ENCODE measurements at regions not wholly inside any gene's neighbourhood (a gene's known extent, or its start where the extent isn't known, plus 50 kb on each side); places are given as distances from the start of the nearest gene placed in this dataset.

DNA sequence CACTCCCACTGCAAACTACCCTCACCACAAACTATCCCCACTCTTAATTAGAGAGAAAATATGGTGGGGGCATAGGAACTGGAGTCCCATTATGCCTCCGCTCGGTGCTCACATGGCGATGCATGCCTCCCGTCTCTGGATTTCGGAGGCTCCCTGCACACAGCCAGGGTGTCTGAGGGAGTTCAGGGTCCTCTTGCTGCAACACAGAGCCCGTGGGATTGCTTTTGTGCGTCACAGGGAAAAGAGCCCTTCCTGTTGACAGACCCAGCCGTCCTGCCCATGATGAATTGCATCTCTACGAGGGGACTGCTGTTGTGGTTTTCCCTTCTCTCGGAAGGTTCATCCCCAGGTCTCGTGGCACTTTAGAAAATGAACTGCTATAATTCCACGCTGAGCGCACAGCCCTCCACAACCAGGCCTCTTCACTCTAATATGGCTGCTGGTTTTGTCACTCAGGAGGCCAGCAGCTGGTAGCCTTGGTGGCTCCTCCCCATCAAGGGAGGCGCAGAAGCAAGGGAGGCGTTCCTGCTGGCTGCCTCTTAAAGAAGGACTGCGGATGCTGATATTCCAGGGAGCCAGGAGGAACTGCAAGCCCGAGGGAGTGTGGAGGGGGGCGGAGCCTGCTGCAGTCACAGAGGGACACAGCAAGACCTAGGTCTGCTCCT lies 158.0 kb downstream of the KCNA5 start:
- no peak for DNase-seq (ENCODE audit: low spot score)
- H3K27ac ChIP-seq = no peak overlapping the region
- TF ChIP-seq, protein P1, sequence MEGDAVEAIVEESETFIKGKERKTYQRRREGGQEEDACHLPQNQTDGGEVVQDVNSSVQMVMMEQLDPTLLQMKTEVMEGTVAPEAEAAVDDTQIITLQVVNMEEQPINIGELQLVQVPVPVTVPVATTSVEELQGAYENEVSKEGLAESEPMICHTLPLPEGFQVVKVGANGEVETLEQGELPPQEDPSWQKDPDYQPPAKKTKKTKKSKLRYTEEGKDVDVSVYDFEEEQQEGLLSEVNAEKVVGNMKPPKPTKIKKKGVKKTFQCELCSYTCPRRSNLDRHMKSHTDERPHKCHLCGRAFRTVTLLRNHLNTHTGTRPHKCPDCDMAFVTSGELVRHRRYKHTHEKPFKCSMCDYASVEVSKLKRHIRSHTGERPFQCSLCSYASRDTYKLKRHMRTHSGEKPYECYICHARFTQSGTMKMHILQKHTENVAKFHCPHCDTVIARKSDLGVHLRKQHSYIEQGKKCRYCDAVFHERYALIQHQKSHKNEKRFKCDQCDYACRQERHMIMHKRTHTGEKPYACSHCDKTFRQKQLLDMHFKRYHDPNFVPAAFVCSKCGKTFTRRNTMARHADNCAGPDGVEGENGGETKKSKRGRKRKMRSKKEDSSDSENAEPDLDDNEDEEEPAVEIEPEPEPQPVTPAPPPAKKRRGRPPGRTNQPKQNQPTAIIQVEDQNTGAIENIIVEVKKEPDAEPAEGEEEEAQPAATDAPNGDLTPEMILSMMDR (conservative IDR thresholded peaks at IDR 0.05; ENCODE audit: low read depth) = no peak
- ChIA-PET CTCF (interaction anchor here (0.6 kb wide), 1 partner anchor 300 kb away, joined by 5 read pairs; no protein-coding TSS in a partner anchor), POLR2A (ENCODE audit: low non-redundant PET) (no interaction called here)

DNA sequence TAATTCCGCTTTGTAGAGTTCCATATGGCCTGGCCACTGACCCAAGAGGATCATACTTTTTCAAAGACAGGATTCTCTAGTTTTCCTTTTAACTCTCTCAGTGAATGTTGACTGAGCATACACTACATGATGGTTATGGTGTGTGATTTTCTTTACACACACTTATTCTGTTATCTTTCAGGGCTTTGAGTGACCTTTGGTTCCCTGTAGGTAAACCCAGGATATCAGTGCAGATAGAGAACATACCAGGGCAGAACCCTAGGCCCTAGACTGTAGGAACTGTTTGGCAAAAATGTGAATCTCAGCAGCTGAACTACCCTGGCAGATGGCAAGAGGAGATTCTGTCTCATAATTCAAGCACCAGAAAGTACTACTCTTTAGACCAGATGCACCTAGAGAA lies 159.6 kb downstream of the KCNA5 start:
- no peak overlapping the region for H3K27ac ChIP-seq
- POLR2A ChIA-PET (ENCODE audit: low non-redundant PET) = no interaction called here
- DNase-seq (ENCODE audit: low spot score) = no peak
- CTCF ChIA-PET = no interaction called here
- TF ChIP-seq, protein P1 (conservative IDR thresholded peaks at IDR 0.05; ENCODE audit: low read depth) = no peak

DNA sequence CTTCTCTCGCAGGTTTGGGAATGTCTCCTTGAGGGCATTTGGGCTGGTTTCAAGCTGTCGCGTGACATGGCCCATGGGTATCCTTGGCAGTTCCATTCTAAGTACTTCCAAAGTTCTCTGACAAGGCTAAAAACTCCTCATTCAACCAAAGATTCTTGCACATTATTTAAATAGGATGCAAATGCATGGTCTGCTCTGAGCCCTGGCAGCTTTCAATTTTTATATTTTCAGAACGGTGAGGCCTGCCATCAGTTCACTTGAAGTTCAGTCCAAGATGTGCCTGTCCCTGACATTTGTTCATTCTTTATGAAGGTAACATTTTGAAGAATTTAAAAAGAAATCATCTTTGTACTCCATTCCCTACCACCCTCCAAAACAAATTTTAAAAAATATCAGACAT lies 160.0 kb downstream of the KCNA5 start:
- DNase-seq (ENCODE audit: low spot score) = no peak
- ChIA-PET POLR2A (ENCODE audit: low non-redundant PET) (no interaction called here), CTCF (no interaction called here)
- no peak overlapping the region for H3K27ac ChIP-seq
- TF ChIP-seq, protein P1 (conservative IDR thresholded peaks at IDR 0.05; ENCODE audit: low read depth) = no peak

DNA sequence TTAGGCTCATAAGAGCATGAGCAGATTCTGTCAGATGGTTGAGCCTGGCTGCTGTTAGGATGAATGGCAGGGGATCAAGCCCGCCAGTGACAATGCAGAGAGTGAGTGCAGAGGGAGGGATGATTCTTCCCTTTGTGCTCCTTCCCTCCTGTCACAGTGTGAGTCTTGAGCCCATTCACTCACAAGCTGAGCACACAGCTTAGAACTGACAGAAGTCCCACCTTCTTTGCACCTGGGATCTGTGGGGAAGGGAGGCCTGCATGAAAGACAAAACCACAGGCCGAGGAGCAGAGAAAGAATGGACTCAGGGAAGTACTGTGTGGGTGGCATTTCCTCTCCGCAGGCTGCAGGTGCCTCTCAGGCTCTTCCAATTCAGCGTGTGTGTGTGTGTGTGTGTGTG lies 160.6 kb downstream of the KCNA5 start:
- DNase-seq (ENCODE audit: low spot score) = no peak
- POLR2A ChIA-PET (ENCODE audit: low non-redundant PET) = no interaction called here
- CTCF ChIA-PET = no interaction called here
- TF ChIP-seq, protein P1 (conservative IDR thresholded peaks at IDR 0.05; ENCODE audit: low read depth) = no peak
- H3K27ac ChIP-seq = no peak overlapping the region

DNA sequence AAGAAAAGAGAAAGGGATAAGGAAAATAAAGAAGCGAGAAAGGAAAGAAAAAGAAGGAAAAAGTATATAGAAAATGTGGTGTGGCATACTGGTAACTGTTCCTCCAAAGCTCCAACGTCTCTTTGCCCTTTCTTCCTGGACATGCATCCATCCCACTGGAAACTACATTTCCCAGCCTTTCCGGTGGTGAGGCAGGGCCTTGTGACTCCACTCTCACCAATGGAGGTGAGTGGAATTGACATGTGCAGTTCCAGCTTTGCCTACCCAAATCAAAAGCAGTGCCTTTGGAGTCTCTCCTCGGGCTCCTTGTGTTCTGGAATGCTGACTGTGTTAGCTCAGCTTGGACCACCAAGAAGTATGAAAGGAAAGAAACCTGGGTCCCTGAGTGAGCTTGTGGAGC lies 161.2 kb downstream of the KCNA5 start:
- CTCF ChIA-PET = no interaction called here

DNA sequence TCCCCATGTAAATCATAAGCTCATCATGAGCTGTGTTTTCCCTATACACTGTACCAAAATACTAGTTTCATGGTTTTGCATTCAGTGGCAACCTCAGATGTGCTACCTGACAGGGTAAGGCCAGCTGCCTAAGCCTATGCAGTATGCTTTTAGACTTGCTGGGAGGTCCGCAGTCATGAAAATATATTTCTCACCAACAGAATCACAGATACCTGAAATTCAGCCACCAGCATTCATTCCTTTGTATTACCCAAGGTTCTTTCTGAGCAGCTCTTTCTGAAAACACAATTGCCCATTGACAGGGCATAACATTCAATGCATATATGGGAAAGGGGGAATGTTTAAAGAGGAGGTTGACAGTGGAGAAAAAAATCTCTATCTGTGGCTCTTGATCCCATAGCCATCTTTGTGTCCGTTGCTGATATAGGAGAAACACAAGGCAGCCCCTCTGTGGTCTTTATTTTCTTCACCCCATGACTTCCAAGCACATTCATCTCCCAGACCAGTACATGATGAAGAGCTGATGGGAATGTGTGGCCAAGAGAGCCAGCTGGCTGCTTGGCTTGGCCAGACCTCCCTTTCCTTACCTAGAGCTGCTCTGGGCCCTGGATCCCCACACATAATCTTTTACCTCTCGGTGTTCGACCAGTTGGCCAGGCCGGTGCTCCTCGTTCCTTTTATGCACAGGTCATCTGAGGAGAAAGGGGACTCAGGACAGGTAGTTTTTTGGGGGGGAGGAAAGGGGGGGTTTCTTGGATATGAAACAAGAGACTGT lies 162.9 kb downstream of the KCNA5 start:
- TF ChIP-seq, protein P1 (conservative IDR thresholded peaks at IDR 0.05; ENCODE audit: low read depth) = no peak
- CTCF ChIA-PET = interaction anchor here (0.6 kb wide), 1 partner anchor 807 kb away, joined by 3 read pairs; no protein-coding TSS in a partner anchor
- no peak overlapping the region for H3K27ac ChIP-seq
- POLR2A ChIA-PET (ENCODE audit: low non-redundant PET) = no interaction called here
- DNase-seq (ENCODE audit: low spot score) = no peak

More for the DNA sequence above, 161.2 kb downstream of the KCNA5 start:
- H3K27ac ChIP-seq = no peak overlapping the region
- DNase-seq (ENCODE audit: low spot score) = no peak
- POLR2A ChIA-PET (ENCODE audit: low non-redundant PET) = no interaction called here
- TF ChIP-seq, protein P1 (conservative IDR thresholded peaks at IDR 0.05; ENCODE audit: low read depth) = no peak
